ENCODE measurements at regions not wholly inside any gene's neighbourhood (a gene's known extent, or its start where the extent isn't known, plus 50 kb on each side); places are given as distances from the start of the nearest gene placed in this dataset.

DNA sequence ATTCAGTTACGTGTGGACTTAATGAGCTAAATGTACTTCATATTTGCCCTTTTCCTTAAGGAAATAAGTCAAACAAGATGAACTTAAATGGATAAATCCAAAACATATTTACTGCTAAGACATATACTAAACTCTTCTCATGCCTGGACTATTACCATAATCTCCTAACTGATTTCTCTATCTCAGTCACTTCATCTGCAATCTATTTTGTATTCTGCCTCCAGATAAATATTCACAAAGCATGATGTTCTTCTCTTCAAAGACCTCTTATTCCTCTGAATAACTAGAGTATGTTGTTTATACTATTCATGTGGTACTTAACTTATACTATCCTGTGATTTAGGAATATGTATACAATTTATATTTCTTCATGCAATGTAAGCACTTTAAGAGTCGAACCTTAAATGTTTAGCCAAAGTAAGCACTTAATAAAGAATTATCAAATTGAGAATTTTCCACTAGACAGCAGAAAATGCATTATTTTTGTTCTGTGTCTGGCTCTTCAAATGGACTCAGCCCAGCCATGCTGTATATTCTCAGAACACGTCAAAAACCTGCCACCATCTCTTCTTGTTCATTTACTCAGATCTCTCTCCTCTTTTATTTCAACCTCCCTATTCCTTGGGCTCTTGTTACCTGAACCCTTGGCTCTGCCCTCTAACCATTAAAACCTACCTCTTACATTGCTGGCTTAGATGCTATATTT is 79.9 kb upstream of the ARHGAP28 start:
- no peak for TF ChIP-seq YY1 (IDR thresholded peaks at IDR 0.05; ENCODE audit: low read depth)
- no peak for TF ChIP-seq NFIC (IDR thresholded peaks at IDR 0.05)
- no peak for TF ChIP-seq RAD21 (IDR thresholded peaks at IDR 0.05; ENCODE audit: low read depth)
- TF ChIP-seq CEBPB (IDR thresholded peaks at IDR 0.05), result no peak
- TF ChIP-seq, protein P1, sequence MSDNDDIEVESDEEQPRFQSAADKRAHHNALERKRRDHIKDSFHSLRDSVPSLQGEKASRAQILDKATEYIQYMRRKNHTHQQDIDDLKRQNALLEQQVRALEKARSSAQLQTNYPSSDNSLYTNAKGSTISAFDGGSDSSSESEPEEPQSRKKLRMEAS (IDR thresholded peaks at IDR 0.05), result no peak
- no peak for TF ChIP-seq CREB1 (IDR thresholded peaks at IDR 0.05; ENCODE audit: low read depth)
- TF ChIP-seq TEAD4 (IDR thresholded peaks at IDR 0.05), result no peak

Data from Ishikawa (cell line).